NCI-H2029 treated with DMSO at 0.1 percent for 48 hours (cell line): ENCODE measurements at regions not wholly inside any gene's neighbourhood (a gene's known extent, or its start where the extent isn't known, plus 50 kb on each side); places are given as distances from the start of the nearest gene placed in this dataset.
"Not testable (repeated sequence)": the region's sequence is repeated elsewhere in the genome, so short reads cannot be mapped to it uniquely, and the experiment has no call there.

Experiments used
- DNase-seq: peaks from one replicate; lab custom pipeline; 2025; lab: John Stamatoyannopoulos, UW

- DNase-seq = no peak
Observed at GRCh38 chr6:103769431-103769830, 1090.3 kb downstream of the HACE1 start.

- DNase-seq = no peak
Observed at GRCh38 chr6:103750603-103751002, 1109.1 kb downstream of the HACE1 start.

GRCh38 chr6:103734016-103734415 lies 1125.7 kb downstream of the HACE1 start:
- DNase-seq = no peak

GRCh38 chr6:103729658-103730057 lies 1130.1 kb downstream of the HACE1 start:
- DNase-seq = no peak

- DNase-seq = no peak
Observed at GRCh38 chr6:103723438-103724322, 1136.0 kb downstream of the HACE1 start.

DNA sequence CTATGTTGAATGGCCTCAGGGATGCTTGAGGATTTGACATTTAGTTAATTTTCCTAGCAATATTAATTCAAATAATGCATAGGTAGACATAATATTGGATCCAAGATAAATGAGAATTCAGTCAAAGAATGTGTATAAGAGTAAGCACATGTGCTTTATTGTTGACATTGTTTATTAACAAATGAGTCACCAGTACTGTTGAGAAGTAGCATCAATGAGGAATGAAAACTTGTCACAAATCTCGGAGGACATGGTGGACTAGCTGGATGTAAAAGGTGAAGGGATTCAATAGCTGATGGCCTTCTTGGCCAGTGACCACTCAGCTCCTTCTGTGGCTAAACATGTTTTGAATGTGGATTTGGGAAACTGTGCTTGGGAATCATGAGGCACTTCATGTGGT lies 1137.0 kb downstream of the HACE1 start:
- no peak for DNase-seq

DNA sequence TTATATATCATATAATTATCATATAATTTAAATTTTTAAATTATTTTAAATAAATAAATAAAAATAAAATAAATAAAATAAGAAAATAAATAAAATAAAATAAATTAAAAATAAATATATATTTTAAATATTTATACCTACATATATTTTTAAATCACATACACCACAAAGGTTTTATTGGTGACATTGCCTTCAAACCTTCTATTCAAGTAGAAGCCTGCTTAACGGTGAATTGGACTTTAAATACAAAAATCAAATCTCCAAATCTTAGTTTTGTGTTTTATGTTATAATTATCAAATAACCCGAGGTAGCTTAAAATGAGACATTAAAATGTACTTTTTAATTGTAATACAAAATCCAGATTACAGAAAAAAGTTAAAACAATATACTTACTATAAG lies 1137.8 kb downstream of the HACE1 start:
- no peak for DNase-seq

DNA sequence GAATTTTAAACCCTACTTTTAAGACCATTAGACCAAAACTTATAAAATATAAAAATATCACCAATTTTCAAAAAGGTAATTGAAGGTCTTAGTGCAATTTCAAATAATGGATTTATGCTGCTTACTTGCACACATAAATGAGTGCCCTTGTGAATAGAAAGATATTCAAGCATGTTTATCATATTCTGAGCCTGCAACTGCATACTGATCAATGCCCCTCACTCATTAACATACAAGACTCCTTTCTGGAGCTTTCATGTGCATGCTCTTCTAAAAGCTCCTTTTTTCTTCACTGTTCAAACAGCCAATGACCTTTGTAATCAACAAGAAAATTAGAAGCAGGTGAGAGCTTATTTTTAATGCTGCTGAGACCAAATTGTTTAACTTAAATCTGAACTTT lies 1139.3 kb downstream of the HACE1 start:
- DNase-seq = no peak

GRCh38 chr6:103719545-103719944 lies 1140.2 kb downstream of the HACE1 start:
- no peak for DNase-seq

DNA sequence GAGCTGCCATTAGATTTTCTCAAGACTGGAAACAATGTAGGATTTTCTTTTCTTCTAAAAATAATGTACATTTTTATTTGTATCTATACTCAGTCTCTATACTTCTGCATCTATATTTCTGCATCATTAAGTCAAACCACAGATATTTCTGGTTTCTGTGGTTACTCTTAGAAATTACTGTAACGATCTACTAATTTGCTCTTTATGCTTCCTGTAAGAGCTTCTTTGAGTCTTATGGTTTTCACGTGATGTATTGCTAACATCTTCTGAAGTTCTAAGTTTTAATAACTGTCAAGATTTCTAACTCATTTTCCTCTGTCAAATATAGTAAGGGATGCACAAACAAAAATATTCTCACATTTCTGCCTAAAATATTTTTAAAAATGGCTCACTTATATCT lies 1144.5 kb downstream of the HACE1 start:
- no peak for DNase-seq

GRCh38 chr6:103709236-103709635 lies 1150.5 kb downstream of the HACE1 start:
- DNase-seq = not testable (repeated sequence)

DNA sequence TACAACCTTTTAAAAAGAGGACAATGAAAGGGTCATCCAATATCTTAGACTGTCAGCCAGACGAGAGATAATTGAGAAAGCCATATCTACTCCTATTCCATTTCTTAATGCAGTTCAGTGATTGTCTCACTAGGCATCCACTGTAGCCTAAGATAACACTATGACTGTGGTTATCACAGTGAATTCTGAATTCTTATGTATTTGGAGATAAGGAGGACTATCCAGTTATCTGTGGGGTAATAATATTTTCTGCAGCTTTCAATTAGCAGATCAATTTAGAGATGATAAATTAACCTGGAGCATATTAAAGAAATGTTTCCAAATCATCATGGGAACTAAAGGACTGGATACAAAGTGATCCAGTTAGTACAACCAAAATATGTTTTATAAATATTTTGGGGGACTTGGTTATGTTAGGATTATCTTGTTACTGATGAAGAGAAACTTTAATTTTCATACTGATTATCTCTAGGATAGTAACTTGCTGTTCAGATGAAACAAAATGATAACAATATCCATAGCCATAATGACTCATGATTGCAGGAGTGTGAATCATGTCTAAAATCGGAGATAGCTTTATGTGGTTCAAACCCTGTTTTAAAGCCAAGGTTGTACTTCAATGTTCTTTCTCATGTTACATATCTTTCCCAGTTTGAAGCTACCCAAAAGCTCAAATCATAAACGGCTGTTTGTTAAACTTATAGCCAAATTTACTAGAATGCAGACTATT lies 1152.0 kb downstream of the HACE1 start:
- DNase-seq = no peak

- no peak for DNase-seq
Observed at GRCh38 chr6:103699769-103700168, 1160.0 kb downstream of the HACE1 start.

DNA sequence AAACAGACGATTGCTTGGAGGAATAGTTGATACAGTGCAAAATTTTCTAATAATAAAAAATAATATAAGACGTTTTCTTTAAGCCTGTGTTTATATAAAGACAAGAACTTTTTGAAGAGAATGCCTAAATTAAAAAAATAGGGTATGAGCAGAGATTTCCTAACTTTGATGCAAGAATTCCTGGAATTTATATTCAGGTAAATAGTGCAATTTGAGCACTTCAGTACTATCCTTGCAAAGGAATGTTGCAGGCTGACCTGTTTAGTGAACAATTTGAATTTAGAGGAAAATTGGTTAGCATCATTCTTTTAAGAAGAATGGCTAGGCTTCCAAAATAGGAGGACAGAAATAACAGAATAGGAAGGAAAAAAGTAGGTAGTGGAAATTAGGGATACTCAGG lies 1172.3 kb downstream of the HACE1 start:
- DNase-seq = no peak

DNA sequence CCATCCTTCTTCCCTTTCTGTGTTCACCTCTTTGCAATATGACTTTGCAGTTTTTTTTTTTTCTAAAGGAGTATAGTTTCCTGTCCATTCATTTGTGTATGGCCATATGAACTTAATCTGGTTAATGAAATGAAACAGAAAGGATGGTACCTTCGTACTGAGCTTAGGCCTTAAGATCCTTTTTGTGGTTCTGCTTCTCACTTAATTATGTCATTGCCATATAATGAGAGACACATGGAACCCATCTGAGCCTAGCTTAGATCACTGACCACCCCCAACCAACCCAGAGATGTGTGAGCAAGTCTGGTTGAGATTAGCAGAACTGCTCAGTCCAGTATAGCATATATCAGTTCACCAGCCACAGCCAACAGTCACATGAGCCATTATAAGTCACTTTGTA lies 1179.6 kb downstream of the HACE1 start:
- DNase-seq = no peak

- no peak for DNase-seq
Observed at GRCh38 chr6:103677290-103677689, 1182.4 kb downstream of the HACE1 start.

DNA sequence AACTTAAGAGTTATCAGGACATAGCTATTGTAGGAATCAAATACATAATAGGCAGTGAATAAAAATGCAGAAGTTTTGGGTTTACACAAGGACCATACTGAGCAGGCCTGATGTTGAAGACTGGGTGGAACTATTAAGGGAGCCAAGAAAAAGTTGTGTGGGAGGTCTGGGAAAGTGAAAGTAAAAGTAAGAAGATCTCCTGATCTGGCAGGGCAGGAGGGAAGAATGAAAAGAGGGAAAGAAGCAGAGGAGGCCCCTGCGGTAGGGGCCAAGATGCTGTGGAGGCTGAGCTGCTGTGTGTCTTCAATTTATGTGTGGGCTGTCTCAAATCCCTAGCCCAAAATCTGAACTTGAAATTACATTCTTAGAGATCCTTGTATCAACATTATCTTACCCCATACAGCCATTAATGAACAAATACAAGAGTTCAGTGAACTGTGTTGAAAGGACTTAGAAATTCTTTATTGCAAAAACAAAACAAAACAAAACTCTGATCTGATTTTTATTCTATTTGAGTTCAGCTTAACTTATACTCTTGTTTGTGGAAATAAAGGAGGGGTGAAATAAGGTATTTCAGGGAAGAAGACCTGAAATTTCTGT lies 1183.8 kb downstream of the HACE1 start:
- DNase-seq = no peak

DNA sequence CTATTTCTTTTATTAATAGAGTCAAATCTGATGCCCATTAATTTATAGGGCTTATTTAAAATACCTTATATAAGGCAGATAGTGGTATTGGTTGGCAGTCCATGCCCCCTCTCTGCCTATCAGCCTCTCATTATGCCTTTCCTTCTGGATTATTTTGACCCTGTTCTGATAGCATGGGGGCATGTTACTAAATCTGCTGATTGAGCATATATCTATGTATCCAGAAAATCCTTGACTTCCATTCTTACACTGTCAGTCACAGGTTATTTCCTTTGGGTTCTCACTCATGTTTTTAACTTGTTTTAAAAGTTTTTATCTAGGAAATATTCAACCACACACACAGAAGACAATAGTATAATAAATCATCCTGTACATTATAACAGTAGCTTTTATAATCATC lies 1184.9 kb downstream of the HACE1 start:
- DNase-seq = no peak

GRCh38 chr6:103672169-103672568 lies 1187.5 kb downstream of the HACE1 start:
- DNase-seq = no peak

DNA sequence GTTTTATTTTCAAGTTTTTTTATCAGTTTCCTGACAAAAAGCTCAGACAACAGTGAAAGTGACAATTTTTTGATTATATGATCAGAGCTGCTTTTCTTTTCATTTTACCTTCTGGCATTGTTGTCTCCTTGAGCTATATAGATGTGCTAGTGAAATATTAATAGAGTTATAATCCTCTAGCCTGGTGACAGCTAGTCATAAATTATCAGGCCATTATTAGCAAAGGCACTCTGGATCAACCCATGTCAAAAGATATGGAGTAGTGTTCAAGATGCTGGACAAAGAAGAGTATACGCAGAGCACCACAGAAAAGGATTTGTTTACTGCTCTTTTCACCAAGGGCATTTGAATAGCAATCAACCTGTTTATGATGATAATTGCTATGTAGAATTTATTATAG lies 1230.1 kb downstream of the HACE1 start:
- no peak for DNase-seq

GRCh38 chr6:103617642-103618041 lies 1242.1 kb downstream of the HACE1 start:
- DNase-seq = no peak

DNA sequence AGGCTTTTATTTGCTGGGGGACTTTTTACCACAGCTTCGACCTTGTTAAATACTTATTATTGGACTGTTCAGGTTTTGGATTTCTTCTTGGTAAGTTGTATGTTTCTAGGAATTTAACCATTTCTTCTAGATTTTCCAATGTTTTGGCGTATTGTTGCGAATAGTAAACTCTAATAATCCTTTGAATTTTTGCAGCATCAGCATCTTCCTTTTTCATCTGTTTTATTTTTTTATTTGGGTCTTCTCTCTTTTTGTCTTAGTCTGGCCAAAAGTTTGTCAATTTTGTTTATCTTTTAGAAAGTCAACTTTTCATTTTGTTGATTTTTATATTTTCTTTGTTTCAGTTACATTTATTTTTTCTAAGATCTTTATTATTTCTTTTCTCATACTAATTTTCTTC lies 1272.0 kb downstream of the HACE1 start:
- no peak for DNase-seq

DNA sequence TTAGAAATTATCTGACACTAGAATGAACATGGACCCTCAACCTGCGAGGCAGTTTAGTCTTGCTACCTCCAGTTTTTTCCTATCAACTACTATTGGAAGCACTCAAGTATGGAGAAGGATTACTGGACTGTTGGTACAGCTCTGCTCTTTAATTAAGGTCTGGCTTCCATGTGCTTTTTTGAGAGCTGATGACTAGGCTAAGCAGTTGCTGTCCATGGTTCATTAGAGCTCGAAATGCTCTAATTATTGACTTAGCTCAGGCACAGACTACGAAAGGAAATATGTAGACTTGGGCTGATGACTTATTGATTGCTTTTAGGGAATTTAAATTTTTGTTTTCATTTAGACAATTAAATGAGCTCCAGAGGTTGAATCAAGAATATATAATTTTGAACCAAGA lies 1281.6 kb downstream of the HACE1 start:
- DNase-seq = no peak
